H1 (cell line): ENCODE measurements at regions not wholly inside any gene's neighbourhood (a gene's known extent, or its start where the extent isn't known, plus 50 kb on each side); places are given as distances from the start of the nearest gene placed in this dataset.

Source experiments
- CTCF ChIA-PET: fragments of 300-600 bp; sonication (Branson Sonifier 250); formaldehyde crosslinking; loops from one replicate; lab custom pipeline; 2021; ENCODE audit not compliant: partially characterized antibody; lab: Charles Lee
- POLR2A ChIA-PET: fragments of 300-600 bp; sonication (Branson Sonifier 250); formaldehyde crosslinking; loops from one replicate; lab custom pipeline; 2021; ENCODE audit warnings: inconsistent platforms; ENCODE audit not compliant: partially characterized antibody; lab: Charles Lee
- DNase-seq, 2 experiments: peaks; one replicate each; pipeline versions ENCODE4 v3.0.0 to v3.0.0-alpha.2; 2010 to 2022; ENCODE audit warnings: low spot score in 2 of 2, low read depth in 1 of 2, mixed read lengths in 1 of 2
- FAIRE-seq: peaks from 2 replicates; lab custom pipeline; 2011; peaks lifted over from hg19 to GRCh38; lab: Jason Lieb, UNC
- H2AFZ ChIP-seq: 2 replicates; pipeline ENCODE4 v1.8.1; 2012; ENCODE audit warnings: low read length, inconsistent platforms
- H2AK5ac ChIP-seq: 2 replicates; pipeline ENCODE4 v1.6.1; 2013; ENCODE audit warnings: low read depth, low read length
- H2BK120ac ChIP-seq: replicated peaks from 2 replicates; pipeline ENCODE3; 2013; ENCODE audit warnings: low read depth, low read length, inconsistent platforms
- H2BK12ac ChIP-seq: 2 replicates; pipeline ENCODE4 v1.6.1; 2013; ENCODE audit warnings: low read depth, low read length
- H2BK15ac ChIP-seq: 2 replicates; pipeline ENCODE4 v1.6.1; 2013; ENCODE audit warnings: low read length
- H2BK20ac ChIP-seq: 2 replicates; pipeline ENCODE4 v1.6.1; 2013; ENCODE audit warnings: low read length
- H2BK5ac ChIP-seq: 2 replicates; pipeline ENCODE4 v1.6.1; 2013; ENCODE audit warnings: low read depth, low read length
- H3K14ac ChIP-seq: 2 replicates; pipeline ENCODE4 v1.6.1; 2013; ENCODE audit warnings: inconsistent platforms; ENCODE audit not compliant: insufficient read length
- H3K18ac ChIP-seq: 2 replicates; pipeline ENCODE4 v1.6.1; 2013; ENCODE audit warnings: low read length; ENCODE audit errors: extremely low read depth
- H3K23ac ChIP-seq: 2 replicates; pipeline ENCODE4 v1.6.1; 2013; ENCODE audit warnings: inconsistent platforms; ENCODE audit not compliant: insufficient read length
- H3K23me2 ChIP-seq: 2 replicates; pipeline ENCODE4 v1.6.1; 2013; ENCODE audit warnings: low read depth, low read length
- H3K27ac ChIP-seq: 2 replicates; pipeline ENCODE4 v1.6.1; 2011; ENCODE audit warnings: low read depth, low read length, inconsistent platforms
- H3K27me3 ChIP-seq, 4 experiments: replicated peaks in 1 of 4; 1 replicate in 1 of 4; 2 replicates in 3 of 4; pipeline versions ENCODE4 v1.6.1 to v1.8.1; 2011 to 2013; ENCODE audit warnings: low read length in 3 of 4, mild to moderate bottlenecking in 3 of 4, inconsistent platforms in 2 of 4, mixed read lengths in 2 of 4, moderate library complexity in 1 of 4; ENCODE audit not compliant: control insufficient read depth in 3 of 4, insufficient read depth in 3 of 4; ENCODE audit errors: extremely low read depth in 1 of 4
- H3K36me3 ChIP-seq, 4 experiments: 2 replicates each; pipeline versions ENCODE4 v1.6.1 to v1.8.1; 2011 to 2013; ENCODE audit warnings: mild to moderate bottlenecking in 4 of 4, low read length in 3 of 4, moderate library complexity in 2 of 4, control low read depth in 1 of 4, inconsistent platforms in 1 of 4; ENCODE audit not compliant: insufficient read depth in 4 of 4, control insufficient read depth in 2 of 4
- H3K4ac ChIP-seq: replicated peaks from 2 replicates; pipeline ENCODE3; 2013; ENCODE audit warnings: low read length, low read depth, mixed read lengths, inconsistent platforms; ENCODE audit not compliant: insufficient read length
- H3K4me1 ChIP-seq, 4 experiments: replicated peaks in 1 of 4; 1 replicate in 1 of 4; 2 replicates in 3 of 4; pipeline versions ENCODE4 v1.6.1 to v1.8.1; 2011 to 2013; ENCODE audit warnings: low read length in 3 of 4, inconsistent platforms in 2 of 4, mixed read lengths in 1 of 4; ENCODE audit not compliant: insufficient read depth in 4 of 4, control insufficient read depth in 3 of 4
- H3K4me2 ChIP-seq, 2 experiments: 2 replicates each; pipeline versions ENCODE4 v1.6.1 to v1.8.1; 2011 to 2013; ENCODE audit warnings: low read depth in 2 of 2, low read length in 2 of 2, control low read depth in 1 of 2, inconsistent platforms in 1 of 2, mild to moderate bottlenecking in 1 of 2; ENCODE audit not compliant: insufficient read depth in 1 of 2
- H3K4me3 ChIP-seq, 4 experiments: fragments of 200-600, 300-600 bp in 1 of 4; sonication (generic), shearing (Covaris generic), sonication (Bioruptor Twin) in 1 of 4; 2 replicates each; pipeline versions ENCODE4 v1.5.1 to v1.8.1; 2011 to 2016; ENCODE audit warnings: low read length in 4 of 4, low read depth in 3 of 4, control low read depth in 2 of 4, inconsistent platforms in 2 of 4, mild to moderate bottlenecking in 2 of 4, mixed read lengths in 1 of 4, moderate library complexity in 1 of 4; ENCODE audit not compliant: insufficient read depth in 2 of 4; ENCODE audit errors: extremely low read depth in 1 of 4
- H3K56ac ChIP-seq: replicated peaks from 2 replicates; pipeline ENCODE3; 2013; ENCODE audit warnings: low read depth, mild to moderate bottlenecking, mixed read lengths, low read length, inconsistent platforms; ENCODE audit not compliant: insufficient read length
- H3K79me1 ChIP-seq: 2 replicates; pipeline ENCODE4 v1.6.1; 2013; ENCODE audit warnings: low read depth, low read length, control low read depth
- H3K79me2 ChIP-seq, 2 experiments: 2 replicates each; pipeline versions ENCODE4 v1.6.1 to v1.8.1; 2012 to 2013; ENCODE audit warnings: low read length in 2 of 2, mild to moderate bottlenecking in 2 of 2, inconsistent platforms in 1 of 2; ENCODE audit not compliant: insufficient read depth in 2 of 2, control insufficient read depth in 1 of 2
- H3K9ac ChIP-seq, 4 experiments: replicated peaks in 1 of 4; 1 replicate in 1 of 4; 2 replicates in 3 of 4; pipeline versions ENCODE4 v1.6.1 to v1.8.1; 2011 to 2013; ENCODE audit warnings: low read depth in 3 of 4, low read length in 3 of 4, control low read depth in 2 of 4, mild to moderate bottlenecking in 2 of 4, moderate library complexity in 2 of 4, inconsistent platforms in 1 of 4; ENCODE audit errors: extremely low read depth in 1 of 4
- H3K9me3 ChIP-seq, 2 experiments: 2 replicates each; pipeline versions ENCODE4 v1.6.1 to v1.8.1; 2012 to 2013; ENCODE audit warnings: mild to moderate bottlenecking in 2 of 2, moderate library complexity in 2 of 2, control low read depth in 1 of 2, inconsistent platforms in 1 of 2, low read depth in 1 of 2, low read length in 1 of 2, mixed read lengths in 1 of 2; ENCODE audit not compliant: insufficient read depth in 2 of 2
- H4K20me1 ChIP-seq, 2 experiments: replicated peaks in 1 of 2; 2 replicates each; pipeline versions ENCODE3 to v1.8.1; 2011 to 2013; ENCODE audit warnings: inconsistent platforms in 2 of 2, low read length in 2 of 2, mild to moderate bottlenecking in 1 of 2; ENCODE audit not compliant: insufficient read depth in 2 of 2, control insufficient read depth in 1 of 2
- H4K5ac ChIP-seq: 2 replicates; pipeline ENCODE4 v1.6.1; 2013; ENCODE audit warnings: low read length, low read depth, mixed read lengths, inconsistent platforms; ENCODE audit not compliant: insufficient read length
- H4K8ac ChIP-seq: 2 replicates; pipeline ENCODE4 v1.8.0; 2013; ENCODE audit warnings: mild to moderate bottlenecking, moderate library complexity, low read length, inconsistent platforms; ENCODE audit not compliant: insufficient read depth; ENCODE audit errors: extremely low read depth
- H4K91ac ChIP-seq: replicated peaks from 2 replicates; pipeline ENCODE3; 2013; ENCODE audit warnings: low read length, mixed read lengths, inconsistent platforms; ENCODE audit not compliant: insufficient read length
- NRF1 ChIP-seq: IDR thresholded peaks from 2 replicates; pipeline ENCODE4 v1.6.1; 2011; ENCODE audit warnings: mild to moderate bottlenecking, low read depth, low read length, improper control_type of control experiment
- RNF2 ChIP-seq: fragments of 200-900, 300-1000 bp; sonication (generic); IDR thresholded peaks from 2 replicates; pipeline ENCODE4 v1.7.1; 2016; ENCODE audit warnings: borderline replicate concordance, low read depth, mild to moderate bottlenecking, antibody characterized with exemption, low read length; ENCODE audit not compliant: poor library complexity, severe bottlenecking; ENCODE audit errors: missing control alignments
- SIRT6 ChIP-seq: IDR thresholded peaks from one replicate; pipeline ENCODE4 v1.7.1; 2012; ENCODE audit warnings: low read length, inconsistent platforms
- WGBS, 2 experiments: shearing (Covaris generic) in 1 of 2; methylation state at CpG; one replicate each; pipeline versions ENCODE4 v1.1.6 to v1.1.7; 2013 to 2015; ENCODE audit warnings: low lambda C conversion rate in 2 of 2, mixed read lengths in 2 of 2, inconsistent platforms in 1 of 2, low coverage in 1 of 2, missing lambda C conversion rate in 1 of 2; ENCODE audit not compliant: insufficient replicate concordance in 2 of 2, insufficient coverage in 1 of 2, insufficient read length in 1 of 2; ENCODE audit errors: extremely low coverage in 1 of 2, missing lambda C conversion rate in 1 of 2; 5-methylcytosine and 5-hydroxymethylcytosine counted together

DNA sequence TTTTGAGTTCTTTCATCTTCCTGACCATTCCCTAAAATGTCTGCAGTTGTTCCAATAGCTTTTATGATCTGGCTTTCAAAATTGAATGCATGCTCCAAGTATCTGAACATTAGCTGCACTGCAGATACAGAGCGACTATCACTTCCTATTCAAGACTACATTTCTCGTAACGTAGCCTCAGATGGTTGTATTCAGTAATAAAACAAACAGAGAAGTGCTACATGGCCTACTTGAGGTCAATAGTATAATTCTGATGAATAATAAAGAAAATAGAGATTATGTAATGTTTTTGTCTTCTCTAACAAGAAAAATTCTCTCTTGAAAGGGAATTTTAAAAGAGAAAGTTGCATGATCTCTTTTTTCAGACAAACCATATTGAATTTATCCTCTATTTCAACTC is 333.9 kb upstream of the IRAK1BP1 start:
- Histone ChIP-seq H3K79me2 (no peaks in the 10 kb centered on the region), H2BK120ac (no peak overlapping the region), H2AFZ (no peak overlapping the region), H2AK5ac (no peak overlapping the region), H4K8ac (no peak overlapping the region), H3K23me2 (no peaks in the 10 kb centered on the region), H3K9ac (no peak overlapping the region), H3K4ac (no peak overlapping the region), H3K4me2 (no peak overlapping the region), H3K18ac (no peak overlapping the region), H4K91ac (no peak overlapping the region), H3K27me3 (peaks cover 0 to 1% (median 0%) of the 10 kb centered on the region in 4 experiments; a peak in 1 of 7 replicates), H2BK20ac (no peak overlapping the region), H3K4me3 (no peak overlapping the region), H2BK12ac (no peak overlapping the region), H3K27ac (no peak overlapping the region), H4K20me1 (no peaks in the 10 kb centered on the region), H3K56ac (no peak overlapping the region), H3K14ac (no peak overlapping the region), H4K5ac (no peak overlapping the region), H3K79me1 (no peaks in the 10 kb centered on the region), H2BK15ac (no peak overlapping the region), H2BK5ac (no peak overlapping the region), H3K36me3 (no peaks in the 10 kb centered on the region), H3K4me1 (no peaks in the 10 kb centered on the region), H3K9me3 (no peaks in the 10 kb centered on the region), H3K23ac (no peak overlapping the region)
- ChIA-PET CTCF (interaction anchor here (1.2 kb wide), 1 partner anchor 277 kb away, joined by 4 read pairs; no protein-coding TSS in a partner anchor), POLR2A (no interaction called here)
- DNase-seq (no peak), FAIRE-seq (no peak)
- 89% methylated on average over 3 of the region's 3 CpGs; no CpG with 5 or more reads in 1 of the 2 experiments for WGBS, 2 experiments
- TF ChIP-seq SIRT6 (no peak), RNF2 (no peak), NRF1 (no peak)
